ENCODE measurements at regions not wholly inside any gene's neighbourhood (a gene's known extent, or its start where the extent isn't known, plus 50 kb on each side); places are given as distances from the start of the nearest gene placed in this dataset.
A peak's percentile ranks its signal among the peaks of the same experiment; 100 is the strongest.

DNA sequence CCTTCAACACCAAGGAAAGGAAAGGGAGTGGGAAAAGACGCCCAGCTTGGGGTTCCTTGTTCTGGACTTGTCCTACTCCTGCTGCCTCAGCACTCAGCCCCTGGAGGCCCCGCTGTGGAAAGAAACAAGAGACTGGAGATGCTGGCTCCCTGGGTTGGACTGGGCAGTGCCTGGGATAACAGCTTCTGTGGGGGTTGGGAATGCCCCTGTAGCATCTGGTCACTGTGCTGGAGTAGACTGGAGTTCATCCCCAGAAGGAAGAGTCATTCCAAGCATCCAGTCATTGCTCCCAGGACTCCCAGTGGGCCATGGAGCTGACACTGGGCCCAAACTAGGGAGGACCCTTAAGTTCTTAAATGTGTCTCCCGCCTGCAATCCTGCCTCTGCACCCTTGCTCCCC is 129.3 kb upstream of the HAAO start:
- ATAC-seq = no peak
- DNase-seq = no peak
- H3K27ac ChIP-seq = peak overlapping the region in 3 of 4 donors; percentile 77 to 87 (median 81)
- no peaks in the 10 kb centered on the region for H3K9me3 ChIP-seq
- no peaks in the 10 kb centered on the region for H3K36me3 ChIP-seq
- in situ Hi-C loops (cut with MboI; ENCODE audit: low sequenced_read_pairs in 4 of 4) (no loop called here), intact Hi-C loops (cut with DNase I; ENCODE audit: low total_unique reads) (no loop called here)
- TF ChIP-seq, protein P1, sequence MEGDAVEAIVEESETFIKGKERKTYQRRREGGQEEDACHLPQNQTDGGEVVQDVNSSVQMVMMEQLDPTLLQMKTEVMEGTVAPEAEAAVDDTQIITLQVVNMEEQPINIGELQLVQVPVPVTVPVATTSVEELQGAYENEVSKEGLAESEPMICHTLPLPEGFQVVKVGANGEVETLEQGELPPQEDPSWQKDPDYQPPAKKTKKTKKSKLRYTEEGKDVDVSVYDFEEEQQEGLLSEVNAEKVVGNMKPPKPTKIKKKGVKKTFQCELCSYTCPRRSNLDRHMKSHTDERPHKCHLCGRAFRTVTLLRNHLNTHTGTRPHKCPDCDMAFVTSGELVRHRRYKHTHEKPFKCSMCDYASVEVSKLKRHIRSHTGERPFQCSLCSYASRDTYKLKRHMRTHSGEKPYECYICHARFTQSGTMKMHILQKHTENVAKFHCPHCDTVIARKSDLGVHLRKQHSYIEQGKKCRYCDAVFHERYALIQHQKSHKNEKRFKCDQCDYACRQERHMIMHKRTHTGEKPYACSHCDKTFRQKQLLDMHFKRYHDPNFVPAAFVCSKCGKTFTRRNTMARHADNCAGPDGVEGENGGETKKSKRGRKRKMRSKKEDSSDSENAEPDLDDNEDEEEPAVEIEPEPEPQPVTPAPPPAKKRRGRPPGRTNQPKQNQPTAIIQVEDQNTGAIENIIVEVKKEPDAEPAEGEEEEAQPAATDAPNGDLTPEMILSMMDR (IDR thresholded peaks at IDR 0.05 in 4 of 5, conservative IDR thresholded peaks at IDR 0.05 in 1 of 5) = no peak
- no peak overlapping the region for H3K4me3 ChIP-seq
- peaks cover 39 to 43% of the 10 kb centered on the region in 2 donors for H3K4me1 ChIP-seq
- no peaks in the 10 kb centered on the region for H3K27me3 ChIP-seq

DNA sequence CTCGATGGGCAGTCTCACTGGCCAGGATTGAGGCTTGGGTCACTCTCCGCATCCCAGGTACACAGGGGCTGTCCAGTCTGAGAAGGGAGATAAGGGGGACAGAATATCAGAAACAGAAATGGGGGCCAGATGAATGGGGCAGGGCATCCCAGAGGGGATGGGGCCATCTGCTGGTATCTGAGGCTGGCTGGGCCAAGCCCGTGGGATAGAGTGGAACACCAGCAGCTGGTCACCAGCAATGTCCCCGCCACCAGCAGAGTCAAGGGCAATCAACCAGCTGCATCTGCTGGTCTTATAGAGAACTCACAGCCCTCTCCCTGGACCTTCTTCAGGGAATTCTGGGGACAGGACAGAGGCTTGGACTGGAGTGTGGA is 128.8 kb upstream of the HAAO start:
- TF ChIP-seq, protein P1 (IDR thresholded peaks at IDR 0.05 in 4 of 5, conservative IDR thresholded peaks at IDR 0.05 in 1 of 5) = no peak
- no peak for TF ChIP-seq POLR2A (IDR thresholded peaks at IDR 0.05)
- no peaks in the 10 kb centered on the region for H3K36me3 ChIP-seq
- in situ Hi-C loops (cut with MboI; ENCODE audit: low sequenced_read_pairs in 4 of 4) = no loop called here
- H3K27me3 ChIP-seq = no peaks in the 10 kb centered on the region
- DNase-seq (no peak), ATAC-seq (no peak)
- peaks cover 33 to 38% of the 10 kb centered on the region in 2 donors for H3K4me1 ChIP-seq
- H3K27ac ChIP-seq = no peak overlapping the region
- H3K9me3 ChIP-seq = no peaks in the 10 kb centered on the region
- H3K4me3 ChIP-seq = no peak overlapping the region
- intact Hi-C loops (cut with DNase I; ENCODE audit: low total_unique reads) = no loop called here

- Histone ChIP-seq H3K27me3 (no peaks in the 10 kb centered on the region), H3K36me3 (no peaks in the 10 kb centered on the region), H3K27ac (no peak overlapping the region), H3K9me3 (no peaks in the 10 kb centered on the region), H3K4me3 (no peak overlapping the region), H3K4me1 (peaks cover 28 to 32% of the 10 kb centered on the region in 2 donors)
- no peak for DNase-seq
- intact Hi-C loops (cut with DNase I; ENCODE audit: low total_unique reads) (no loop called here), in situ Hi-C loops (cut with MboI; ENCODE audit: low sequenced_read_pairs in 4 of 4) (no loop called here)
- TF ChIP-seq, protein P1 (IDR thresholded peaks at IDR 0.05 in 4 of 5, conservative IDR thresholded peaks at IDR 0.05 in 1 of 5) = no peak
- TF ChIP-seq POLR2A (IDR thresholded peaks at IDR 0.05) = no peak
- no peak for ATAC-seq
Observed at GRCh38 chr2:42920446-42921146, 128.2 kb upstream of the HAAO start.

GRCh38 chr2:42918671-42919318 is 126.4 kb upstream of the HAAO start:
- H3K27ac ChIP-seq = no peak overlapping the region
- H3K9me3 ChIP-seq = no peaks in the 10 kb centered on the region
- H3K4me1 ChIP-seq = peaks cover 14% of the 10 kb centered on the region in 2 donors
- H3K27me3 ChIP-seq = no peaks in the 10 kb centered on the region
- no peak overlapping the region for H3K4me3 ChIP-seq
- ATAC-seq (no peak), DNase-seq (no peak)
- intact Hi-C loops (cut with DNase I; ENCODE audit: low total_unique reads) = no loop called here
- in situ Hi-C loops (cut with MboI; ENCODE audit: low sequenced_read_pairs in 4 of 4) = no loop called here
- no peak for TF ChIP-seq POLR2A (IDR thresholded peaks at IDR 0.05)
- TF ChIP-seq, protein P1 (IDR thresholded peaks at IDR 0.05 in 4 of 5, conservative IDR thresholded peaks at IDR 0.05 in 1 of 5) = no peak
- no peaks in the 10 kb centered on the region for H3K36me3 ChIP-seq

Measured in gastrocnemius medialis (tissue), 4 donors.